HEK293T (cell line): ENCODE measurements at regions not wholly inside any gene's neighbourhood (a gene's known extent, or its start where the extent isn't known, plus 50 kb on each side); places are given as distances from the start of the nearest gene placed in this dataset.

Experiments
- FOXA1 ChIP-seq: fragments of 450-650 bp; IDR thresholded peaks from 2 replicates; pipeline ENCODE4 v1.6.1; 2016; ENCODE audit warnings: mild to moderate bottlenecking
- SP1 ChIP-seq: fragments of 450-650 bp; IDR thresholded peaks from 2 replicates; pipeline ENCODE4 v1.6.1; 2017
- TARDBP ChIP-seq: fragments of 450-650 bp; IDR thresholded peaks from 2 replicates; pipeline ENCODE4 v1.6.1; 2016

GRCh38 chr7:91752102-91752501 is 128.4 kb downstream of the MTERF1 start:
- TF ChIP-seq SP1 (no peak), FOXA1 (no peak), TARDBP (no peak)
